Activated CD8-positive, alpha-beta memory T cell treated with anti-CD3 and anti-CD28 coated beads for 48 hours (primary cell): ENCODE measurements at regions not wholly inside any gene's neighbourhood (a gene's known extent, or its start where the extent isn't known, plus 50 kb on each side); places are given as distances from the start of the nearest gene placed in this dataset.

ENCODE experiments used
- DNase-seq, 3 experiments: peaks; one replicate each; pipeline ENCODE4 v3.0.0-alpha.2; 2020; ENCODE audit warnings: low read depth in 2 of 3, low spot score in 2 of 3

GRCh38 chr12:114998118-114998749 is 314.3 kb upstream of the TBX3 start:
- DNase-seq, result no peak

- no peak for DNase-seq
Observed at GRCh38 chr12:114996382-114996781, 312.4 kb upstream of the TBX3 start.

DNA sequence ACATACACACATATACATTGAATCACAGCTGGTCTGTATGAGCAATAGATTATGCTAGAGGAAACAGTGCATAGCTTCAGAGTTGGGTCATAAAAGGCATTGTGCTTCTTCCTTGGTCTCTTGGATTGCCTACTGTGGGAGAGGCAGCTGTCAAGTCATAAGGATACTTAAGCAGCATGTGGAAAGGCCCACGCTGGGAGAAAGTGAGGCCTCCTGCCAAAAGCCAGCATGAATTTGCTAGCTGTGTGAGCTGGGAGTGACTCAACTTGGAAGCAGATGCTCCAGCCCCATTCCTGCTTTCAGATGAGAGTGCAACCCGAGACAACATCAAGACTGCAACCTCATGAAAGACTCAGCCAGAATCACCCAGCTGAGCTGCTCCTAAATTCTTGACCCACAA is 311.9 kb upstream of the TBX3 start:
- DNase-seq, result no peak

GRCh38 chr12:114993165-114993564 is 309.2 kb upstream of the TBX3 start:
- no peak for DNase-seq

DNA sequence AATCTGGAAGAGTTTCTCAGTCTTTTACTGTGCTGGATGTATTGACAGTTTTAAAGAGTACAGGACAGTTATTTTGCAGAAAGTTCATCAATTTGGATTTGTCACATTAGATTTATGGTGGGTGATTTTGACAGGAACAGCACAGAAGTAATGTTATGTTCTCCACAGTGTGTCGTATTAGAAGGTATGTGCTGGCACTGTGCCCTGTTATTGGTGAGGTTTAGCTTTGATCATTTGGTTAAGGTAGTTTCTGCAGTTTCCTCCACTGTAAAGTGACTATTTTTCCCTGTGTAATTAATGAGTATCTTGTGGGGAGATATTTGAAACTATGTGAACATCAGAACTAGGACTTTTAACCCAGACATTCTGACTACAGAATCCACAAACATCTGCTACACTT is 308.5 kb upstream of the TBX3 start:
- DNase-seq, result no peak

- no peak for DNase-seq
Observed at GRCh38 chr12:114990381-114990780, 306.4 kb upstream of the TBX3 start.

GRCh38 chr12:114986849-114987248 is 302.9 kb upstream of the TBX3 start:
- DNase-seq, result no peak

- no peak for DNase-seq
Observed at GRCh38 chr12:114986178-114986714, 302.3 kb upstream of the TBX3 start.

DNA sequence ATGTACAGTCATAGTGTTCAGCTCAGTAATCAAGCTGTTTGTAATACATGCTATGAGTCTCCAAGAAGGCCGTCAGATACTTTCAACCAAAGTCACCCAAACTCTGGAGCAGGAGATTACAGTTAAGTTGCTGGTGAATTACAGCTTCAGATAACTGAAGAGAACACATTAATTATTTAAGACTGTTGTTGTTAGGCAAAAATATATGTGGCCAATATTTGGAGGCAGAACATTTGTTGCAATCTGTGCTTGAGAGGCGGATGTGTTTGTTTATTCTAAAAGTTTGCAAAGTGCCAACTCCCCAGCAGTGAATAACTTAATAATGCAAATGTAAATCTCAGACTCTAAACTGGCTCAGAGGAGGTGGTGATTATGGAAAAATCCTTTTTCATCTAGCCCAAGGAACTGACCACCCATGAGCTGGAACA is 300.7 kb upstream of the TBX3 start:
- DNase-seq, result no peak

DNA sequence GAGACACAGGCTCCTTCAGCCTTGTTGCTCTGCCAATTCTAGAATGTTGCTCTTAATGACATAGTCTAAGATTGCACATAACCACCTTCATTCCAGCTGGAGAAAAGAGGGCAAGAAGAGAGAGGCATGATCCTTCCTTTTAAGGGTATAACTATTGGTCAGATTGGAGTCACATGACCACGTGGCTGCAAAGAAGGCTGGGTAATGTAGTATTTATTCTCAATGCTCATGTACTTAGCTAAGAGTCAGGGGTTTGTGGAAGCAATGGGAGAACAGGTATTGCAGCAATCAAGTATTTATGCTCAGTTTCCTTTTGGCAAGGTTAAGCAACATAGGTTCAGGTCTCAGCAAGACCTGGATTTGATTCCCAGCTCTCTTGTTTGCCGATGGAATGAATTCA is 298.8 kb upstream of the TBX3 start:
- DNase-seq, result no peak

DNA sequence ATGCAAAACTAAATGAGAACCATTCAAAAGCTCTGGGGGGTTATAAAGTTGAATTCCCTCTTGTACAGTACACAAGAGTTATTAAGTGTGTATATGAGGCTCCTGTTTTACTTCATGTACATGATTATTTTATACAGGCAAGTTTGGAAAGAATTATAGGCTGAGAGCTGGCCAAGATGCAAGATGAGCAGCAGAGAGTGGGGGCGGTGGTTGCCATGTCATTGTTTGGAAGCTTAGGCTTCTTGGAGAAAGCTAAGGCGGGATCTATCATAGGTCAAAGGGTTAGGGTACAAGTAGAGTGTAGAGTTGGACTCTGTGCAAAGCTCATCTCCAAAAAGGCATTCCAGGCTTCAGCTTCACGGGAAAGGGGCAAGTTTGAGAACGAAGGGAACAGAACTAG is 297.1 kb upstream of the TBX3 start:
- no peak for DNase-seq

DNA sequence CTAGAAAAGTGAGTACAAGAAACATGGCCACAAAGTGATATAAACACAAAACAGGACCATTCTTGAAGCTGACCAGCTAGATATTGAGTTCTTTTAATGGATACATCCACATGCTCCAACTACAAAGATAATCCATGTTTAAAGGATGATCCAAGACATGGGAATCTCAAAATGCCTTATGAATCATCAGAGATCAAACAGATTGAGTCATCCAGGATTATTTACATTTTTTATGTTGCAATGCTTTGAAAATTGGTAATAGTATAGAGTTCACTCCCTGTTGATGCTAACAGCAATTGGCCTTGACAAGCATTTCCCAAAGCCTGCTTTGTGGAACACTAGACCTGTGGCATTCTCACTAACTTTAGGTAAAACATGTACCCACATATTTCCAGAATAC is 293.0 kb upstream of the TBX3 start:
- no peak for DNase-seq

DNA sequence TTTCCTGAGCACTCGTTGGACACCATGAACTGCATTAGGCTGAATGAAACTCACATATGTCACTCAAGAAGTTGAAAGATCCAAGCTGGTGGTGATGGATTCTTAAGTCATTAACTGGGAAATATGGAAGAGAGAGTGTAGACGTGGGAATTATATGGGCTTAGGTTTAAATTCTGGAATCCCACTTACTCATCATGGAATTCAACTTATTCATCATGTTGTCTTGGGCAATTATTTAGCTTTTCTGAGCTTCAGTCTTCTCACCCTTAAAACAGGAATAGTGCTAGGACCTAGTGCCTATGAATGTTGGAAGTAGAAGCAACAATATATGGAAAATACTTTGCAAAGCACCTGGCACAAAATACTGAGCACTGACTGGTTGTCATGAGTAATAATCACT is 292.4 kb upstream of the TBX3 start:
- no peak for DNase-seq

DNA sequence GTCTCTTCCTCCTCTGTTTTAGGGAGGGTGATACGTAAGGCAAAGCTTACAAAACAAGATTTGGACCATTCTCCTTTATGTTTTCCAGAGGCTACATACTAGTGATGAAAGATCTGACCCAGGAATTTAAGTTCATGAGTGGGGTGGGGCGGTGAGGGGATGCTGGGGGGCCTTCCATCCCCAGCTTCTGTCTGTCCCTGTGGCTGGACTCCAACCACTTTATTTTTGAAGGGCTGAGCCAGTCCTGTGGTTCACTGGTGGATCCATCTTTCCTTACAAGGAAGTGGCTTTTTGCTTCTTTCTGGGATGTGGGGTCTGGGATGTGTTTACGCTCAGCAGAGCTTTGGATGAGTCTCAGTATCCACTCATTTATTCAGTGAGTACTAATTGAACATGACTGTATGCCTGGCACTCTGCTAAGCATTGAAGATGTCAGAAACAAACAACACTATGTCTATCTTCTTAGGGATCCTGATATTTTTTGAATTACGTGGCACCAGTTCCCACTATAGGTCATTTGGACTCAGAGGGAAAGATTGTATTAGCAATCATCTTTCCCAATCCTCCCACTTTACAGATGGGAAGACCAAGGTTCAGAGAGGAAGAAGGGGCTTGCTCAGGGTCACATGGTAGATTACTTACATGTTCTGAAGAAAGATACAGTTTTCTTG is 291.8 kb upstream of the TBX3 start:
- no peak for DNase-seq

GRCh38 chr12:114974826-114975639 is 291.1 kb upstream of the TBX3 start:
- DNase-seq, result no peak

DNA sequence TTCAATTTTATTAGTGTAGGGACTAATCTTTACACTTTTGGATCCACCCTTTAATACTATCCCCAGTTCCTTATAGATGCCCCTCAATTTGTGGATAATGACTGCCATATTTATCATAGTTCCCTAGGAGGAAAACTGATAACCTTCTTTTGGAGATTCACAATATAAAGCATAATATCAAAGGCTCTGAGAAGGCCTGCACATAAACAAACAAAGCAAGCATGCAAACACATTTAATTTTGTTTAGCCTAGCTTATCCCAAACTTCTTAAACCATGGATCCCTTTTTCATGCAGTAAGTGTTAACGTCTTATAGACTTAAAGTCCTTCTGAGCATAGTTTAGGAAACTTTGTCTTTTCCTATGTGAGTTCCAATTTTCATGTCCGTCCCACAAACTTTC is 290.4 kb upstream of the TBX3 start:
- DNase-seq, result no peak

DNA sequence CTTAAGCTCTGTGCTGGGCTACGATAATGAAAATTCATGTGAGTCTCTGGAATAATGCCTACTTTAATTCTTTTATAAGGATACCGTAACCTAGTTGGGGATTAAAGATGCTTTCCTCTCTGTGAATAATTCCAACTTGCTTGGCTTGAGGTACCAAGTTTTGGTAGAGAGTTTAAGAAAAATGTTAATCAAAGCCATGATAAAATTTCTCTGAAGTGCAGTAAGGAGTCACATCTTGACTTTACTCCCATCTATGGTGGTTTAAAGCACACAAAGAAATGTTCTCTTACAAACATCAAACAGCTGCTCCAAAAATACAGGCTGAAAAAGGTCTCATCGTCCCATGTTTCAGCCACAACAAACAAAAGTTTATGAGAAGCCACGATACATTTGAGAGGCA is 284.8 kb upstream of the TBX3 start:
- no peak for DNase-seq

- DNase-seq, result no peak
Observed at GRCh38 chr12:114967151-114967550, 283.2 kb upstream of the TBX3 start.

GRCh38 chr12:114964841-114965240 is 280.9 kb upstream of the TBX3 start:
- no peak for DNase-seq

- no peak for DNase-seq
Observed at GRCh38 chr12:114963846-114964245, 279.9 kb upstream of the TBX3 start.

- DNase-seq, result no peak
Observed at GRCh38 chr12:114961491-114961890, 277.5 kb upstream of the TBX3 start.

DNA sequence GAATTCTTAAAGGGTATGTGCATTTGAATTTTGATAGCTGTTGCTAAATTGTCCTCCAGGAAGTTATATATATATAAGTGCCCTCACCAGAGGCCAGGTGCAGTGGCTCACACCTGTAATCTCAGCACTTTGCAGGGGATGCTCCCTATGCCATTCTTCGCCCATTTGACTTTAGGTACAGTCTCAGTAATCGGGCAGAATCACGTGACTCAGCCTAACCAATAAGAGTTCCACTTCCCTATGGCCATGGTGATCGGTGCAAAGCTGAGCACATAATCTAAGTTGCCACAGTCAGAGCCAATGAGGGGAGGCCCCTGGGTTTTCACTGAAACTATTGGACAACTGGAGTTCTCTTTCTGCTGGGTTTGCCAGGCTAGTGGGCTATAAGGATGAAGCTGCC is 274.6 kb upstream of the TBX3 start:
- DNase-seq, result no peak
